OCI-LY7 (cell line): ENCODE measurements at regions not wholly inside any gene's neighbourhood (a gene's known extent, or its start where the extent isn't known, plus 50 kb on each side); places are given as distances from the start of the nearest gene placed in this dataset.

Experiments used
- EZH2phosphoT487 ChIP-seq: fragments of 200-600 bp; sonication (generic); IDR thresholded peaks from 2 replicates; pipeline ENCODE4 v1.6.1; 2018; ENCODE audit warnings: low read depth, borderline replicate concordance, mild to moderate bottlenecking, mixed run types, antibody characterized with exemption, low read length, moderate library complexity, mixed read lengths
- TF ChIP-seq, protein P1 (sequence below): fragments of 200-600 bp; sonication (generic); conservative IDR thresholded peaks from 2 replicates; pipeline ENCODE4 v1.5.1; 2014; ENCODE audit warnings: mild to moderate bottlenecking, antibody characterized with exemption, low read length, moderate library complexity, mixed read lengths

DNA sequence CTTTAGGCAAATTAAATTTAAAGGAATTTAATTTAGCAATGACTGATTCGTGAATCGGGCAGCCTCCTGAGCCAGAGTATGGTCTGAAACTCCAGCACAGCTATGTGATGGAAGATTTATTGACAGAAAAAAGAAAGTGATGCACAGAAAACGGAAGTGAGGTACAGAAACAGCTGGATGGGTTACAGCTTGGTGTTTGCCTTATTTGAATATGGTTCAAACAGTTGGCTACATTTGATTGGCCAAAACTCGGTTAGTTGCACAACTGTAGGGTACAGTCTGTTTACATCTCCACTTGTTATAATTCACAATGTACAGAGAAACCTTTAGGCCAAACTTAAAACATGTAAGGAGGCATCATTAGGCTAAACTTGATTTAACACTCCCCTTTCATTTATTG lies 1716.1 kb upstream of the C9orf72 start:
- TF ChIP-seq, protein P1, sequence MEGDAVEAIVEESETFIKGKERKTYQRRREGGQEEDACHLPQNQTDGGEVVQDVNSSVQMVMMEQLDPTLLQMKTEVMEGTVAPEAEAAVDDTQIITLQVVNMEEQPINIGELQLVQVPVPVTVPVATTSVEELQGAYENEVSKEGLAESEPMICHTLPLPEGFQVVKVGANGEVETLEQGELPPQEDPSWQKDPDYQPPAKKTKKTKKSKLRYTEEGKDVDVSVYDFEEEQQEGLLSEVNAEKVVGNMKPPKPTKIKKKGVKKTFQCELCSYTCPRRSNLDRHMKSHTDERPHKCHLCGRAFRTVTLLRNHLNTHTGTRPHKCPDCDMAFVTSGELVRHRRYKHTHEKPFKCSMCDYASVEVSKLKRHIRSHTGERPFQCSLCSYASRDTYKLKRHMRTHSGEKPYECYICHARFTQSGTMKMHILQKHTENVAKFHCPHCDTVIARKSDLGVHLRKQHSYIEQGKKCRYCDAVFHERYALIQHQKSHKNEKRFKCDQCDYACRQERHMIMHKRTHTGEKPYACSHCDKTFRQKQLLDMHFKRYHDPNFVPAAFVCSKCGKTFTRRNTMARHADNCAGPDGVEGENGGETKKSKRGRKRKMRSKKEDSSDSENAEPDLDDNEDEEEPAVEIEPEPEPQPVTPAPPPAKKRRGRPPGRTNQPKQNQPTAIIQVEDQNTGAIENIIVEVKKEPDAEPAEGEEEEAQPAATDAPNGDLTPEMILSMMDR: no peak
- no peak for TF ChIP-seq EZH2phosphoT487
